G401.6 (cell line): ENCODE measurements at regions not wholly inside any gene's neighbourhood (a gene's known extent, or its start where the extent isn't known, plus 50 kb on each side); places are given as distances from the start of the nearest gene placed in this dataset.

Source experiments
- FAIRE-seq: peaks from 2 replicates; lab custom pipeline; 2012; peaks lifted over from hg19 to GRCh38; lab: Jason Lieb, UNC

DNA sequence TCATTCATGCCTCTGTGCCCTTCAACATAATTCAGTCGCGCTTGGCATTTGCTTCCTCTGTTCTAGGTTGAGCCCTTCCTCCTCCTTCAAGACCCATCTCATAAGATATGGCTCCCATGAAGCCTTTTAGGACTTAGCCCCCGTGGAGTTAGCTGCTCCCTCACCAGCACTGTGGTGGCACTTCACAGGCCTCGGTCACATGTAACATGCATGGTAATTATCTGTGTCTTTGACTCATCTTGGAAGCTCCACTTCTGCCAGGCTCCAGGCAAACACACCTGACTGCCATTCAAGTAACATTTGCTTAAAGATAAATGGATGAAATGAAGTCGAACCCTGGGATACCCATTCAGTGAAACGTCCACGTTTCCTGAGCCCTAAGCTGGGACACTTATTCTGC lies 484.7 kb downstream of the EIPR1 start:
- FAIRE-seq = no peak

- FAIRE-seq = no peak
These were observed 485.2 kb downstream of the EIPR1 start for GRCh38 chr2:2892378-2892777.

GRCh38 chr2:2890901-2891300 lies 486.7 kb downstream of the EIPR1 start:
- no peak for FAIRE-seq

DNA sequence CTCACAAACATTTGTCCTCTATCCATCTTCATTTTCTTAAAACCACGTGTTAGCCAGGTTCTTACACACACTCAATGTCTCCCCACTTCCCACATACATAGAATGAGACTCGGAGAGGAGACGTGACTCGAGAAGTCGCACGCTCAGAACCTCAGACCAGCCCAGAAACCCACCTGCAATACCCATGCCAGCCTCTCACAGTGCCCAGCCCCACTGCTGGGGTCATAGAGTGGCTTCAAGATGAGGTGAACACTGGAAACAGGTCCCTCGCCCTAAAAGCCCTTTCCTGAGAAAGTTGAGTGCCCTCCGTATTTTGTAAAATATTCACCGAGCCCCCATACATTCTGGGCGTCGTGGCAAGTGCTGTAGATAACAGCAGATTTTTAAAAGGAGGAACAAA lies 487.4 kb downstream of the EIPR1 start:
- no peak for FAIRE-seq

DNA sequence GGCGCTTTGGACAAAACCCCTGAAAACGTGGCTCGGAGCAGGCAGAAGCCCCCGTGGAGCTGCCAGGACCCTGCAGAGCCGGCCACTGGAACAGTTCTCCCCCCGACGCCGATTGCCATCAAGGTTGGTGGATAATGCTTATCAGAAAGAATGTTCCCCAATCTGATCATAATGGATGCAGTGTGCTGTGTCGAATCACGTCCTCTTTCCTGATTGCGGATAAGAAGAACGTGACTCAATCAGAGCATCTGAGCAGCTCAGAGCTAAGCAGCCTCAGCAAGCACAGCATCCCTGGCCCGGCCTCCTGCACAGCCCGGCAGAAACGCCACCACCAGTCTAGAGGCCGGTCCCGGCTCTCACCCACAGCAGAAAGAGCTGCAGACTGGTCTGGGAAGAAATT lies 488.0 kb downstream of the EIPR1 start:
- no peak for FAIRE-seq

DNA sequence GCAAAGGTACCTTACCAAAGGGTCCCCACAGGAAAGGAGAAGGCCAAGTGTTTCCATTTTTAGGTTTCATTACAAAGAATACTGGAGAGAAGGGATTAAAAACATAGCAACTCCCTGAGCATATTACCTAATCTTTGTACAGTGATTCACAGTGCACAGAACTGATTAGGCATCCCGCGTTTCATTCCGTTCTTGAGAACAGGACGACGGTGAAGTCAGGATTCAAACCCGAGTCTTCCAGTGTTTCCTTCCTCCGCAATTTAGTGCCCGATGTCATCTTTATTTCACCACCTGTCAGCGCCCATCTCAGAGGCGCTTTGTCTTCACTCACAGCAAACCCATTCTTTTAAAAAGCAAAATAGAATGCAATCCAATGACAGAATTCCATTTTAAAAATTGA lies 488.5 kb downstream of the EIPR1 start:
- no peak for FAIRE-seq

DNA sequence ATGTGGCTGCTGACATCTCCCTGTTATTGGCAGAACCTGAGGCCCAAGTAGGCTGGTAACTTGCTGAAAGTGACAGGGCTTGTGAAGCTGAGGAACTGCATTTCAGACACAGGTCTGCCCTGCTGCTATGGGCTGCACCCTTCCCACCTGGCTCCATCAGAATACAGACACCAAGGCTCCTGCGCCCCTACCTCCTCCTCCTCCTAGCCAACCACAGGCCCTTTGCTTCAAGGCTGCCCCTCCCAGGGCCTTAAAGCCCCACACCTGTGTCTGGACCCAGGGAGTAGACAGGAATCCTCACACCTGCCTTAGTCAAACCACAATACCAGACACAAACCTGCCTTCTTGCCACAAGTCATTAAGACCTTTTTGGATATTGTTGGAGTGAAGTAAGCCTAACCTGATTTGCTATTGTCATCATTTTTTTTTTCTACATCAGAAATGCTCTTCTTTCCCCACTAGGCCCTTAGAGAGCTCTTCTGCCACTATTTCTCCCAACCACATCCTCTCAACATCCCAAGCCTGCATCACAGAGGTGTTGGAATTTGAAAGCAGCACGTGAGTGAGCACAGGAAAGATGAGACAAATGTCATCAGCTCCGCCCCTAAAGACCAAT lies 489.7 kb downstream of the EIPR1 start:
- no peak for FAIRE-seq

- no peak for FAIRE-seq
These were observed 490.7 kb downstream of the EIPR1 start for GRCh38 chr2:2886922-2887321.

DNA sequence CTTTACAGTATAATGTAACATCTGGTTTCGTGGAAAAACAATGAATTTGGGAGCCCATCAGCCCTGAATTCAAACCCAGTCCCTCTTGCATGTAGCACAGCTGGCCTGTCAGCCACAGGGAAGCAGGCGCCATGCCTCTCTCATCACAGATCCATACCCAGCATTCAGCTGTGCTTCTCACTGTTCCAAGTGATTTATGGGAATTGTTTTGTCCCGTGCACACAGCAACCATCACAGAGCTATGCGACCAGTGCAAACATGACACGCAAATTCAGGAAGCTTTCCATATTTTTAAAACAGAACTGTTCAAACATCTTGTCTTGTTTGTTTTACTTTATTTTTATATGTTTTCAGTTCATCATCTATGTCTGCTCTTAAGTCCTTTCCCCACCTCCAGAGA lies 496.1 kb downstream of the EIPR1 start:
- no peak for FAIRE-seq

GRCh38 chr2:2880938-2881337 lies 496.7 kb downstream of the EIPR1 start:
- FAIRE-seq = no peak

GRCh38 chr2:2879781-2880180 lies 497.8 kb downstream of the EIPR1 start:
- no peak for FAIRE-seq

DNA sequence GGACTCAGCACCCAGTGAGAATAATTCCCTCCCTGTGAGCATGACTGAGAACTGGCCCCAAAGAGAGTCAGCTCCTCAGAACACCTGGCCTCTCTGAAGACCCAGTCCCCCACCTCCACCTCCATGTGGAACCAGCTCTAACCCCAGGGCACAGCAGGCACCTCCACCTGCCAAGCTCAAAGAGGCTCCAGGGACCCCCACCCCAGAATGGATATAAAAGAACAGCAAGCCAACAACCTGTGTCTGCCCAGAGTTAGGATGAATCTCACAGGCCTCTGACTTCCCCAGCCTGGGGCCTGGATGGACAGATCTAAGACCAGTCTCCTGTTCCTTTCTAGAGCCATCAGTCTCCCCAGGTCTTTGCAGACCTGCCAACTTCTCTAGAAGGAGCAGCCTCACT lies 498.5 kb downstream of the EIPR1 start:
- FAIRE-seq = no peak

- FAIRE-seq = no peak
These were observed 500.2 kb downstream of the EIPR1 start for GRCh38 chr2:2877427-2877826.

DNA sequence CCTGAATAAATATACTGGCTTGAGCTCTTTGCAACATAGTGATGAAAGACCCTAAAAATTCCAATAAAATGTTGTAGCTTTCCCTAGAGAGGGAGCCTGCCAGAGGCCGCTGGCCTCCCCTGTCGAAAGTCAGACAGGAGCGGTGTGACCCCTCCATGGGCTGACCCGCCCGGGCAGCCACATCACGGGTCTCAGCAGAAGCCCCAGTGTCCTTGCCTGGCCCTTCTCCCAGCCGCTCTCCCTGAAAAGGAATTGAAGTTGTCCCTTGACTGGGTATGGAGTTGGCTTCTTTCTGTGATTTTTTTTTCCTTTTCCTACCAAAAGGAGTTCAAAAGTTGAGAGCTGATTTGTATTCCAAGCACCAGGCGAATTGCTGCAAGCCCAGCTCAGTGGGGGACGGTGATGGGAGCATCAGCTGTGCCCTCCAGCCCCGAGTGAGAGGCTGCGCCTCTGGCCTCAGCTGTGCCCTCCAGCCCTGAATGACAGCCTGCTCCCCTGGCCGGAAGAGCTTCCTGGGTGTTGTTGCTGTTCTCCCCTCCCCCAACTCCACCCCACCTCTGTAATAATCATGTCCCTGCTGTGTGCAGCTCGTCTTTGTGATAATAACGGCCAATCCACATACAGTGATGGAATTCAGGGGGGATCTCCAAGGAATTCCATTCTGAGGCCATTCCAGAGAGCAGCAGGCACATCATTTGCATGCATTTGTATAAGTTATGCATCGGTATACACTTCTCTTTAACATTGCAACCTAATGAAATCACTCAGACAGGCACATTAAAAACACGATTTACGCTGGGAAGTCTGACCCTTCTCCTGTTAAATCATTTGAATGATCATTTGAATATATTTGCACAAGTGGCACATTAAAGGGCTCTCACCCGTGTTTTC lies 501.0 kb downstream of the EIPR1 start:
- no peak for FAIRE-seq

- FAIRE-seq = no peak
These were observed 501.8 kb downstream of the EIPR1 start for GRCh38 chr2:2875831-2876230.

GRCh38 chr2:2875296-2875695 lies 502.3 kb downstream of the EIPR1 start:
- FAIRE-seq = no peak

- no peak for FAIRE-seq
These were observed 502.8 kb downstream of the EIPR1 start for GRCh38 chr2:2874805-2875204.

- FAIRE-seq = no peak
These were observed 503.3 kb downstream of the EIPR1 start for GRCh38 chr2:2874341-2874740.

GRCh38 chr2:2873450-2873811 lies 504.2 kb downstream of the EIPR1 start:
- FAIRE-seq = no peak

- no peak for FAIRE-seq
These were observed 504.7 kb downstream of the EIPR1 start for GRCh38 chr2:2872713-2873449.

DNA sequence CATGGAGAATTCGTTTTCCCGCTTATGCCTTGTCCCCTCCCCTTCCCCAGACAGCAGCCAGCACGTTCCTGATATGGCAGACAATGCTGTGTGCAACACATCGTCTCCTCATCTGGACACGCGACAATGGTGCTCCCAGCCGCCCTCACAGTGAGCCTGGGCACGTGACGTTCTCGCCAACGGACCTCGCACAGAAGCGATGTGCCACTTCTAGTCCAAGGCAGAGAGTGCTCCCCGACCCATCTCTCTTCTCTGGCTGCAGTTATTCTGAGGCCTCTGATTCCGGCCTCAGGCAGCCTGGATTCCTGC lies 505.4 kb downstream of the EIPR1 start:
- no peak for FAIRE-seq

GRCh38 chr2:2871480-2872308 lies 505.9 kb downstream of the EIPR1 start:
- FAIRE-seq = no peak

- no peak for FAIRE-seq
These were observed 507.5 kb downstream of the EIPR1 start for GRCh38 chr2:2870106-2870505.
